B cell (primary cell): ENCODE measurements at regions not wholly inside any gene's neighbourhood (a gene's known extent, or its start where the extent isn't known, plus 50 kb on each side); places are given as distances from the start of the nearest gene placed in this dataset.

Experiments
- ATAC-seq: fragments of 200-7000 bp; cut with Tn5 transposase; one replicate; pipeline ENCODE4 v1.10.0; 2021; ENCODE audit warnings: low read depth, mild to moderate bottlenecking, moderate number of reproducible peaks, moderate library complexity
- CTCF ChIA-PET: fragments of 350-600 bp; sonication (Branson Sonifier 250); formaldehyde crosslinking; loops from one replicate; lab custom pipeline; 2021; ENCODE audit warnings: antibody characterized with exemption, inconsistent platforms; lab: Charles Lee
- POLR2A ChIA-PET: fragments of 350-600 bp; sonication (Branson Sonifier 250); formaldehyde crosslinking; loops from one replicate; lab custom pipeline; 2021; ENCODE audit warnings: antibody characterized with exemption; lab: Charles Lee
- DNase-seq: peaks from one replicate; pipeline ENCODE4 v3.0.0; 2013
- H2AFZ ChIP-seq: 2 replicates; pipeline ENCODE4 v1.6.1; 2012; ENCODE audit warnings: mild to moderate bottlenecking, low read depth, low read length; ENCODE audit not compliant: insufficient read depth, poor library complexity, severe bottlenecking
- H3K27ac ChIP-seq, 2 donors: 1 replicate in 1 of 2; 2 replicates in 1 of 2; pipeline ENCODE4 v1.5.1; 2012 to 2013; ENCODE audit warnings: low read length in 2 of 2, mild to moderate bottlenecking in 2 of 2, moderate library complexity in 1 of 2
- H3K27me3 ChIP-seq, 4 experiments: fragments of 200-600 bp in 1 of 4; sonication (generic) in 1 of 4; replicated peaks in 1 of 4; 1 replicate in 2 of 4; 2 replicates in 2 of 4; pipeline versions ENCODE4 v1.6.1 to v1.7.0; 2013 to 2016; ENCODE audit warnings: low read length in 3 of 4, mild to moderate bottlenecking in 2 of 4, mixed read lengths in 1 of 4, moderate library complexity in 1 of 4; ENCODE audit not compliant: insufficient read depth in 4 of 4, control insufficient read depth in 3 of 4; ENCODE audit errors: control extremely low read depth in 1 of 4
- H3K36me3 ChIP-seq, 2 experiments: replicated peaks in 1 of 2; 1 replicate in 1 of 2; 2 replicates in 1 of 2; pipeline versions ENCODE4 v1.6.1 to v1.7.1; 2013; ENCODE audit warnings: low read length in 1 of 2; ENCODE audit not compliant: insufficient read depth in 2 of 2, control insufficient read depth in 1 of 2; ENCODE audit errors: control extremely low read depth in 1 of 2, extremely low read depth in 1 of 2
- H3K4me1 ChIP-seq, 2 donors: fragments of 200-600 bp in 1 of 2; sonication (generic) in 1 of 2; 1 replicate in 1 of 2; 2 replicates in 1 of 2; pipeline versions ENCODE4 v1.5.1 to v1.6.1; 2013 to 2017; ENCODE audit warnings: low read length in 2 of 2; ENCODE audit not compliant: control insufficient read depth in 2 of 2, insufficient read depth in 2 of 2
- H3K4me2 ChIP-seq: replicated peaks from 2 replicates; pipeline ENCODE3; 2012; ENCODE audit warnings: mild to moderate bottlenecking, low read depth, low read length; ENCODE audit not compliant: poor library complexity, severe bottlenecking
- H3K4me3 ChIP-seq, 5 experiments: fragments of 200-600 bp in 1 of 5; sonication (generic) in 1 of 5; 1 replicate in 3 of 5; 2 replicates in 2 of 5; pipeline versions ENCODE4 v1.5.1 to v1.7.0; 2011 to 2016; ENCODE audit warnings: low read length in 4 of 5, mild to moderate bottlenecking in 4 of 5, low read depth in 2 of 5, control low read depth in 1 of 5, moderate library complexity in 1 of 5; ENCODE audit not compliant: insufficient read depth in 1 of 5; ENCODE audit errors: control extremely low read depth in 1 of 5, extremely low read depth in 1 of 5
- H3K79me2 ChIP-seq: fragments of 200-600 bp; sonication (generic); one replicate; pipeline ENCODE4 v1.6.0; 2016; ENCODE audit warnings: low read length; ENCODE audit not compliant: control insufficient read depth, insufficient read depth
- H3K9ac ChIP-seq: fragments of 200-600 bp; sonication (generic); 2 replicates; pipeline ENCODE4 v1.6.1; 2017; ENCODE audit warnings: mild to moderate bottlenecking, low read length, moderate library complexity
- H3K9me3 ChIP-seq, 3 donors: one replicate each; pipeline versions ENCODE4 v1.6.1 to v1.7.1; 2013; ENCODE audit warnings: low read length in 2 of 3; ENCODE audit not compliant: control insufficient read depth in 2 of 3, insufficient read depth in 1 of 3; ENCODE audit errors: control extremely low read depth in 1 of 3
- H4K20me1 ChIP-seq: 2 replicates; pipeline ENCODE4 v1.6.0; 2012; ENCODE audit warnings: mild to moderate bottlenecking, low read length; ENCODE audit not compliant: insufficient read depth, control insufficient read depth, poor library complexity, severe bottlenecking
- H3K27ac Mint-ChIP-seq: one replicate; pipeline ENCODE4 v1.8.0; 2021; ENCODE audit warnings: mixed read lengths
- H3K27me3 Mint-ChIP-seq: one replicate; pipeline ENCODE4 v1.8.0; 2021; ENCODE audit warnings: mixed read lengths
- H3K4me1 Mint-ChIP-seq: one replicate; pipeline ENCODE4 v1.8.0; 2021; ENCODE audit warnings: mixed read lengths
- H3K4me3 Mint-ChIP-seq: one replicate; pipeline ENCODE4 v1.8.0; 2021; ENCODE audit warnings: mixed read lengths
- H3K9me3 Mint-ChIP-seq: one replicate; pipeline ENCODE4 v1.8.0; 2022; ENCODE audit warnings: mixed read lengths; ENCODE audit not compliant: insufficient read depth
- CTCF ChIP-seq: fragments of 200-600 bp; IDR thresholded peaks from one replicate; pipeline ENCODE4 v1.8.0; 2022; ENCODE audit warnings: antibody characterized with exemption, mild to moderate bottlenecking
- EZH2 ChIP-seq: IDR thresholded peaks from 2 replicates; pipeline ENCODE4 v1.6.1; 2012; ENCODE audit warnings: borderline replicate concordance, low read depth, mild to moderate bottlenecking, moderate library complexity, low read length; ENCODE audit not compliant: insufficient read depth, poor library complexity, severe bottlenecking
- WGBS: methylation state at CpG from one replicate; pipeline ENCODE4 v1.1.5; 2013; ENCODE audit warnings: missing lambda C conversion rate; ENCODE audit not compliant: insufficient coverage; 5-methylcytosine and 5-hydroxymethylcytosine counted together
- intact Hi-C: fragments of 100-400 bp; cut with micrococcal nuclease; formaldehyde crosslinking; loops from one replicate; pipeline ENCODE4 v1.10.0; 2022

- H3K27me3 ChIP-seq = no peaks in the 10 kb centered on the region
- peaks cover 18 to 20% of the 10 kb centered on the region in 2 donors for H3K4me1 ChIP-seq
- H3K27ac ChIP-seq = no peak overlapping the region
- 100% methylated on average over 2 of the region's 9 CpGs for WGBS
- H3K79me2 ChIP-seq = no peaks in the 10 kb centered on the region
- CTCF ChIA-PET = interaction anchor here (0.6 kb wide), 1 partner anchor 29 kb away, joined by 3 read pairs; no protein-coding TSS in a partner anchor
- Mint-ChIP-seq H3K4me1 (peaks cover 16% of the 10 kb centered on the region), H3K27me3 (peaks cover 23% of the 10 kb centered on the region), H3K4me3 (no peak overlapping the region), H3K9me3 (no peaks in the 10 kb centered on the region), H3K27ac (no peak overlapping the region)
- H3K4me2 ChIP-seq = no peak overlapping the region
- H3K9me3 ChIP-seq = no peaks in the 10 kb centered on the region
- POLR2A ChIA-PET = no interaction called here
- H3K4me3 ChIP-seq = no peak overlapping the region
- no peak overlapping the region for H3K9ac ChIP-seq
- intact Hi-C loops = no loop called here
- ATAC-seq (no peak), DNase-seq (no peak)
- TF ChIP-seq EZH2 (no peak), CTCF (no peak)
- no peak overlapping the region for H2AFZ ChIP-seq
- H3K36me3 ChIP-seq = no peaks in the 10 kb centered on the region
- H4K20me1 ChIP-seq = no peaks in the 10 kb centered on the region
Observed at GRCh38 chr11:109958131-109958820, 134.9 kb upstream of the ZC3H12C start.

GRCh38 chr11:109958821-109959166 is 134.4 kb upstream of the ZC3H12C start:
- Histone ChIP-seq H3K36me3 (no peaks in the 10 kb centered on the region), H3K4me1 (peaks cover 18 to 20% of the 10 kb centered on the region in 2 donors), H3K27ac (no peak overlapping the region), H2AFZ (no peak overlapping the region), H3K9me3 (no peaks in the 10 kb centered on the region), H3K79me2 (no peaks in the 10 kb centered on the region), H3K4me2 (no peak overlapping the region), H4K20me1 (no peaks in the 10 kb centered on the region), H3K9ac (no peak overlapping the region), H3K4me3 (no peak overlapping the region), H3K27me3 (no peaks in the 10 kb centered on the region)
- POLR2A ChIA-PET = no interaction called here
- TF ChIP-seq CTCF (no peak), EZH2 (no peak)
- CTCF ChIA-PET = interaction anchor here (0.6 kb wide), 1 partner anchor 277 kb away, joined by 3 read pairs; no protein-coding TSS in a partner anchor
- WGBS = 100% methylated on average over 1 of the region's 2 CpGs
- intact Hi-C loops = no loop called here
- DNase-seq = no peak
- H3K27me3 Mint-ChIP-seq = peaks cover 21% of the 10 kb centered on the region
- no peak overlapping the region for H3K4me3 Mint-ChIP-seq
- no peak for ATAC-seq
- H3K9me3 Mint-ChIP-seq = no peaks in the 10 kb centered on the region
- peaks cover 16% of the 10 kb centered on the region for H3K4me1 Mint-ChIP-seq
- H3K27ac Mint-ChIP-seq = no peak overlapping the region
